GM23338 (cell line): ENCODE measurements at regions not wholly inside any gene's neighbourhood (a gene's known extent, or its start where the extent isn't known, plus 50 kb on each side); places are given as distances from the start of the nearest gene placed in this dataset.

Source experiments
- ATAC-seq: fragments of 200-7000 bp; cut with Tn5 transposase; 3 replicates; pipeline ENCODE4 v1.9.1; 2020
- DNase-seq: peaks from one replicate; pipeline ENCODE4 v3.0.0-alpha.2; 2015; ENCODE audit warnings: low spot score
- H2AFZ ChIP-seq: fragments of 200-600 bp; sonication (generic); 2 replicates; pipeline ENCODE4 v1.8.0; 2016; ENCODE audit warnings: antibody characterized with exemption, mild to moderate bottlenecking, moderate library complexity
- H3F3A ChIP-seq: fragments of 200-600 bp; sonication (generic); replicated peaks from 2 replicates; pipeline ENCODE4 v1.8.0; 2017; ENCODE audit warnings: antibody characterized with exemption, mixed run types, low read depth
- H3K27ac ChIP-seq: fragments of 200-600 bp; sonication (generic); 2 replicates; pipeline ENCODE4 v1.6.1; 2016; ENCODE audit warnings: low read depth
- H3K27me3 ChIP-seq: fragments of 200-600 bp; sonication (generic); 2 replicates; pipeline ENCODE4 v1.8.0; 2016; ENCODE audit warnings: mild to moderate bottlenecking, mixed run types, moderate library complexity; ENCODE audit not compliant: insufficient read depth
- H3K36me3 ChIP-seq: fragments of 200-600 bp; sonication (generic); 2 replicates; pipeline ENCODE4 v1.8.0; 2016; ENCODE audit warnings: mild to moderate bottlenecking; ENCODE audit not compliant: insufficient read depth
- H3K4me1 ChIP-seq: fragments of 200-600 bp; sonication (generic); 2 replicates; pipeline ENCODE4 v1.8.0; 2016; ENCODE audit warnings: mild to moderate bottlenecking, moderate library complexity; ENCODE audit not compliant: insufficient read depth
- H3K4me2 ChIP-seq: fragments of 200-600 bp; sonication (generic); 2 replicates; pipeline ENCODE4 v1.7.1; 2017; ENCODE audit warnings: mixed run types
- H3K4me3 ChIP-seq: fragments of 200-600 bp; sonication (generic); 2 replicates; pipeline ENCODE4 v1.6.1; 2016; ENCODE audit warnings: mixed run types
- H3K79me2 ChIP-seq: fragments of 200-600 bp; sonication (generic); replicated peaks from 2 replicates; pipeline ENCODE4 v1.8.0; 2017; ENCODE audit warnings: mild to moderate bottlenecking; ENCODE audit not compliant: insufficient read depth
- H3K9me2 ChIP-seq: fragments of 200-600 bp; sonication (generic); 2 replicates; pipeline ENCODE4 v1.8.0; 2017; ENCODE audit not compliant: insufficient read depth
- H4K20me1 ChIP-seq: fragments of 200-600 bp; sonication (generic); replicated peaks from 2 replicates; pipeline ENCODE4 v1.8.0; 2017; ENCODE audit warnings: mild to moderate bottlenecking; ENCODE audit not compliant: insufficient read depth
- H3K27ac Mint-ChIP-seq: 2 replicates; pipeline ENCODE4 v1.8.0; 2020; ENCODE audit warnings: inconsistent platforms, mild to moderate bottlenecking, moderate library complexity, mixed read lengths
- H3K27me3 Mint-ChIP-seq: 3 replicates; pipeline ENCODE4 v1.8.0; 2022; ENCODE audit warnings: low read depth, mild to moderate bottlenecking, moderate library complexity, mixed read lengths, inconsistent platforms; ENCODE audit not compliant: insufficient read depth, poor library complexity
- H3K36me3 Mint-ChIP-seq: 3 replicates; pipeline ENCODE4 v1.8.0; 2021; ENCODE audit warnings: low read depth, mild to moderate bottlenecking, inconsistent platforms, moderate library complexity, mixed read lengths
- H3K4me1 Mint-ChIP-seq: 3 replicates; pipeline ENCODE4 v1.8.0; 2020; ENCODE audit warnings: mild to moderate bottlenecking, inconsistent platforms, mixed read lengths
- H3K4me3 Mint-ChIP-seq: 3 replicates; pipeline ENCODE4 v1.8.0; 2021; ENCODE audit warnings: moderate library complexity, mild to moderate bottlenecking, inconsistent platforms, mixed read lengths
- H3K9me3 Mint-ChIP-seq: 3 replicates; pipeline ENCODE4 v1.8.0; 2020; ENCODE audit warnings: moderate library complexity, mild to moderate bottlenecking, inconsistent platforms, mixed read lengths
- CREB1 ChIP-seq: fragments of 250-450 bp; sonication (Bioruptor Pico); IDR thresholded peaks from 2 replicates; pipeline ENCODE4 v1.5.0; 2020; ENCODE audit warnings: low read depth, mild to moderate bottlenecking, moderate library complexity
- EZH2 ChIP-seq: fragments of 200-600 bp; sonication (generic); IDR thresholded peaks from one replicate; pipeline ENCODE4 v1.8.0; 2017; ENCODE audit warnings: antibody characterized with exemption, mild to moderate bottlenecking, low read depth; ENCODE audit not compliant: unreplicated experiment
- POLR2AphosphoS5 ChIP-seq: IDR thresholded peaks from 2 replicates; pipeline ENCODE4 v1.6.1; 2016; ENCODE audit warnings: antibody characterized with exemption, low read depth
- STAT1 ChIP-seq: IDR thresholded peaks from one replicate; pipeline ENCODE4 v1.6.1; 2016; ENCODE audit warnings: antibody characterized with exemption; ENCODE audit not compliant: unreplicated experiment
- ZNF114 ChIP-seq: fragments of 250-450 bp; sonication (Bioruptor Pico); IDR thresholded peaks from 2 replicates; pipeline ENCODE4 v1.5.0; 2020; ENCODE audit warnings: mild to moderate bottlenecking, moderate library complexity
- ZNF331 ChIP-seq: fragments of 250-450 bp; sonication (Bioruptor Pico); IDR thresholded peaks from 2 replicates; pipeline ENCODE4 v1.5.0; 2020; ENCODE audit warnings: low read depth, mild to moderate bottlenecking, moderate library complexity
- TF ChIP-seq, protein P1 (sequence below), 2 experiments: fragments of 200-600 bp in 1 of 2; sonication (generic) in 1 of 2; conservative IDR thresholded peaks; 2 replicates each; pipeline versions ENCODE4 v1.5.1 to v1.6.1; 2016 to 2017; ENCODE audit warnings: antibody characterized with exemption in 2 of 2, low read depth in 2 of 2, mild to moderate bottlenecking in 2 of 2, moderate library complexity in 1 of 2
- TF ChIP-seq, protein P2 (sequence below): IDR thresholded peaks from 2 replicates; pipeline ENCODE4 v1.6.1; 2016; ENCODE audit warnings: antibody characterized with exemption
- TF ChIP-seq, protein P3 (sequence below): IDR thresholded peaks from one replicate; pipeline ENCODE4 v1.6.1; 2018; ENCODE audit warnings: antibody characterized with exemption; ENCODE audit not compliant: unreplicated experiment

DNA sequence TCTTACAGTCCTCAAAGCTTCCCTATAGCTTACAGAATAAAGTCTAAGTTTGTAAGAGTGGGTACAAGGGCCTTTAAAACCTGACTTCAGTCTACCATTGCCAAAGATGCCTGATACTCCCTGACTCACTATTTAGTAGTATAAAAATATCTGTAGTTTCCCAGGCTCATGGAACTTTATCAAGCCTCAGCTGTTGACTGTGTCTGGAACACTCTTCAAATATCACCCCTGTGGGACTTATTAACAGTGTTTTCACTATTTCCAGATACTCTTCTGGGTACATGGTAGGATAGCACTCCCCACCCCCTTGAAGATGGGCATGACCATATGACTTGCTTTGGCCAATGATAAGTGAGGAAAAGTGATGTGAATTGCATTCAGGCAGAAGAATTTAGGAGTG lies 105.3 kb upstream of the TENT5A start (continued):
- TF ChIP-seq, protein P1, sequence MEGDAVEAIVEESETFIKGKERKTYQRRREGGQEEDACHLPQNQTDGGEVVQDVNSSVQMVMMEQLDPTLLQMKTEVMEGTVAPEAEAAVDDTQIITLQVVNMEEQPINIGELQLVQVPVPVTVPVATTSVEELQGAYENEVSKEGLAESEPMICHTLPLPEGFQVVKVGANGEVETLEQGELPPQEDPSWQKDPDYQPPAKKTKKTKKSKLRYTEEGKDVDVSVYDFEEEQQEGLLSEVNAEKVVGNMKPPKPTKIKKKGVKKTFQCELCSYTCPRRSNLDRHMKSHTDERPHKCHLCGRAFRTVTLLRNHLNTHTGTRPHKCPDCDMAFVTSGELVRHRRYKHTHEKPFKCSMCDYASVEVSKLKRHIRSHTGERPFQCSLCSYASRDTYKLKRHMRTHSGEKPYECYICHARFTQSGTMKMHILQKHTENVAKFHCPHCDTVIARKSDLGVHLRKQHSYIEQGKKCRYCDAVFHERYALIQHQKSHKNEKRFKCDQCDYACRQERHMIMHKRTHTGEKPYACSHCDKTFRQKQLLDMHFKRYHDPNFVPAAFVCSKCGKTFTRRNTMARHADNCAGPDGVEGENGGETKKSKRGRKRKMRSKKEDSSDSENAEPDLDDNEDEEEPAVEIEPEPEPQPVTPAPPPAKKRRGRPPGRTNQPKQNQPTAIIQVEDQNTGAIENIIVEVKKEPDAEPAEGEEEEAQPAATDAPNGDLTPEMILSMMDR (conservative IDR thresholded peaks at IDR 0.05; ENCODE audit: low read depth in 2 of 2) = no peak
- TF ChIP-seq STAT1 (no peak), CREB1 (CRISPR knock-in tag) (no peak), ZNF331 (CRISPR knock-in tag) (no peak), POLR2AphosphoS5 (no peak)
- TF ChIP-seq, protein P2, sequence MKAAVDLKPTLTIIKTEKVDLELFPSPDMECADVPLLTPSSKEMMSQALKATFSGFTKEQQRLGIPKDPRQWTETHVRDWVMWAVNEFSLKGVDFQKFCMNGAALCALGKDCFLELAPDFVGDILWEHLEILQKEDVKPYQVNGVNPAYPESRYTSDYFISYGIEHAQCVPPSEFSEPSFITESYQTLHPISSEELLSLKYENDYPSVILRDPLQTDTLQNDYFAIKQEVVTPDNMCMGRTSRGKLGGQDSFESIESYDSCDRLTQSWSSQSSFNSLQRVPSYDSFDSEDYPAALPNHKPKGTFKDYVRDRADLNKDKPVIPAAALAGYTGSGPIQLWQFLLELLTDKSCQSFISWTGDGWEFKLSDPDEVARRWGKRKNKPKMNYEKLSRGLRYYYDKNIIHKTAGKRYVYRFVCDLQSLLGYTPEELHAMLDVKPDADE = no peak
- TF ChIP-seq, protein P3, sequence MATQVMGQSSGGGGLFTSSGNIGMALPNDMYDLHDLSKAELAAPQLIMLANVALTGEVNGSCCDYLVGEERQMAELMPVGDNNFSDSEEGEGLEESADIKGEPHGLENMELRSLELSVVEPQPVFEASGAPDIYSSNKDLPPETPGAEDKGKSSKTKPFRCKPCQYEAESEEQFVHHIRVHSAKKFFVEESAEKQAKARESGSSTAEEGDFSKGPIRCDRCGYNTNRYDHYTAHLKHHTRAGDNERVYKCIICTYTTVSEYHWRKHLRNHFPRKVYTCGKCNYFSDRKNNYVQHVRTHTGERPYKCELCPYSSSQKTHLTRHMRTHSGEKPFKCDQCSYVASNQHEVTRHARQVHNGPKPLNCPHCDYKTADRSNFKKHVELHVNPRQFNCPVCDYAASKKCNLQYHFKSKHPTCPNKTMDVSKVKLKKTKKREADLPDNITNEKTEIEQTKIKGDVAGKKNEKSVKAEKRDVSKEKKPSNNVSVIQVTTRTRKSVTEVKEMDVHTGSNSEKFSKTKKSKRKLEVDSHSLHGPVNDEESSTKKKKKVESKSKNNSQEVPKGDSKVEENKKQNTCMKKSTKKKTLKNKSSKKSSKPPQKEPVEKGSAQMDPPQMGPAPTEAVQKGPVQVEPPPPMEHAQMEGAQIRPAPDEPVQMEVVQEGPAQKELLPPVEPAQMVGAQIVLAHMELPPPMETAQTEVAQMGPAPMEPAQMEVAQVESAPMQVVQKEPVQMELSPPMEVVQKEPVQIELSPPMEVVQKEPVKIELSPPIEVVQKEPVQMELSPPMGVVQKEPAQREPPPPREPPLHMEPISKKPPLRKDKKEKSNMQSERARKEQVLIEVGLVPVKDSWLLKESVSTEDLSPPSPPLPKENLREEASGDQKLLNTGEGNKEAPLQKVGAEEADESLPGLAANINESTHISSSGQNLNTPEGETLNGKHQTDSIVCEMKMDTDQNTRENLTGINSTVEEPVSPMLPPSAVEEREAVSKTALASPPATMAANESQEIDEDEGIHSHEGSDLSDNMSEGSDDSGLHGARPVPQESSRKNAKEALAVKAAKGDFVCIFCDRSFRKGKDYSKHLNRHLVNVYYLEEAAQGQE = no peak

DNA sequence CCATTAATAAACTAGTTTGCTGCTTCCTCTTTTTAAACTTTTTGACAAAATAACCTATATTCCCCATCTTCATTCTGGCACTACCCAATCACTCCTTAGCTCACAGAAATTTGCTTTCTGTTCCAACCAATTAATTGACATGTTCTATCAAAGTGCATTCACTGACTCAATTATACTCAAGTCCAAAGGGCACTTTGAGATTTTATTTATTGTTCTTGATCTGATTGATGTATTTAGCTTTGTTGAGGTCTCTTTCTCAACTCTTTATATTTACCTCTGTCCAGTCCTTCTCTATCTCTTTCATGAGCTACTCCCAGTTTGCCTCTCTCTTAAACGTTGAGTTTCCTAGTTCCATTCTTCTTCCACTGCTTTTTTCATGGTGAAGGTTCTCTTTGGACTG lies 104.4 kb upstream of the TENT5A start:
- no peaks in the 10 kb centered on the region for H4K20me1 ChIP-seq
- Mint-ChIP-seq H3K27ac (no peak overlapping the region), H3K9me3 (no peaks in the 10 kb centered on the region), H3K4me3 (no peak overlapping the region), H3K27me3 (no peaks in the 10 kb centered on the region), H3K36me3 (no peaks in the 10 kb centered on the region), H3K4me1 (no peaks in the 10 kb centered on the region)
- H3K4me1 ChIP-seq = no peaks in the 10 kb centered on the region
- no peaks in the 10 kb centered on the region for H3F3A ChIP-seq
- DNase-seq (no peak), ATAC-seq (no peak)
- H3K4me3 ChIP-seq = no peak overlapping the region
- H2AFZ ChIP-seq = no peak overlapping the region
- no peak overlapping the region for H3K4me2 ChIP-seq
- no peaks in the 10 kb centered on the region for H3K79me2 ChIP-seq
- no peaks in the 10 kb centered on the region for H3K27me3 ChIP-seq
- peaks cover 4% of the 10 kb centered on the region; the same call in 1 of the 2 replicates for H3K9me2 ChIP-seq
- no peaks in the 10 kb centered on the region for H3K36me3 ChIP-seq
- no peak overlapping the region for H3K27ac ChIP-seq
- TF ChIP-seq ZNF114 (CRISPR knock-in tag) (no peak), POLR2AphosphoS5 (no peak), ZNF331 (CRISPR knock-in tag) (no peak), EZH2 (no peak)
- TF ChIP-seq, protein P2 = no peak
- TF ChIP-seq, protein P3 = no peak
